SK-N-MC (cell line): ENCODE measurements at regions not wholly inside any gene's neighbourhood (a gene's known extent, or its start where the extent isn't known, plus 50 kb on each side); places are given as distances from the start of the nearest gene placed in this dataset.

Source experiments
- EZH2 ChIP-seq: fragments of 200-600 bp; sonication (generic); IDR thresholded peaks from one replicate; pipeline ENCODE4 v1.6.1; 2017; ENCODE audit warnings: antibody characterized with exemption
- FOXP2 ChIP-seq: optimal IDR thresholded peaks from 2 replicates; pipeline ENCODE3; 2011; ENCODE audit warnings: mild to moderate bottlenecking, moderate library complexity; ENCODE audit not compliant: insufficient read depth; ENCODE audit errors: extremely low read length, control extremely low read depth

DNA sequence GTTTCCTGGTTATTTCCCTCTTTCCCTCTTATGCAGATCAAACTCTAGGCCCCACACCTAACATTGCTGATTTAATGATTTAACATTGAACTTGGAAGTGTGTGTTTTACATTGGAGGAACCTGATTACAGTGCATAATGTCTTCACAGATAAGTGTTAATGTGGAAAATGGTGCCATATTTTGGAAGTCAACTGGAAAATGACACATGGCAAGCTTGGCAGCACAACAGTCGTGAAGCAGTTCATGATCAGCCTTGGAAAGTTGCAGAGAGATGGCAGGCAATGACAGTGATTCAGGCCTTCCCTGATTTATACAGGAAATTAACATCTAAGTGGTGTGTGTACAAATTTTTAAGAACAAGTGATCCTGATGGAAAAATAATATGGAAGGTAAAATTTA is 80.0 kb upstream of the CTNND2 start:
- TF ChIP-seq EZH2 = no peak
- no peak for TF ChIP-seq FOXP2
